ENCODE measurements at regions not wholly inside any gene's neighbourhood (a gene's known extent, or its start where the extent isn't known, plus 50 kb on each side); places are given as distances from the start of the nearest gene placed in this dataset.

- TF ChIP-seq POLR2A (conservative IDR thresholded peaks at IDR 0.05) (no peak), ARID3A (IDR thresholded peaks at IDR 0.05; ENCODE audit: borderline replicate concordance, low read depth, low read length) (no peak), ZKSCAN1 (IDR thresholded peaks at IDR 0.05; ENCODE audit: low read depth, low read length) (no peak), CREB1 (IDR thresholded peaks at IDR 0.05) (no peak), CREB1 (CRISPR knock-in tag; IDR thresholded peaks at IDR 0.05) (no peak), CREM (IDR thresholded peaks at IDR 0.05; ENCODE audit: low read depth) (no peak), LEF1 (IDR thresholded peaks at IDR 0.05) (no peak), NFIX (CRISPR knock-in tag; IDR thresholded peaks at IDR 0.05; ENCODE audit: low read depth) (no peak), SMC3 (conservative IDR thresholded peaks at IDR 0.05; ENCODE audit: insufficient read depth, low read depth, low read length) (no peak), CTCF (IDR thresholded peaks at IDR 0.05 in 2 of 3, conservative IDR thresholded peaks at IDR 0.05 in 1 of 3; ENCODE audit: insufficient read depth in 2 of 3, low read depth in 1 of 3, low read length in 3 of 3) (no peak), ZNF263 (CRISPR knock-in tag; IDR thresholded peaks at IDR 0.05; ENCODE audit: borderline replicate concordance) (no peak)
Observed at GRCh38 chr14:29028973-29029582, 262.5 kb downstream of the FOXG1 start.
